Liver (tissue), 8 donors: ENCODE measurements at regions not wholly inside any gene's neighbourhood (a gene's known extent, or its start where the extent isn't known, plus 50 kb on each side); places are given as distances from the start of the nearest gene placed in this dataset.

Experiments used
- DNase-seq: peaks from one replicate; pipeline ENCODE4 v3.0.0-alpha.2; 2017; ENCODE audit warnings: low spot score
- H3K27ac ChIP-seq, 2 donors: one replicate each; pipeline ENCODE4 v1.7.0; 2013; ENCODE audit warnings: inconsistent platforms in 2 of 2, low read length in 2 of 2, control low read depth in 1 of 2, low read depth in 1 of 2, mild to moderate bottlenecking in 1 of 2
- H3K27me3 ChIP-seq, 4 donors: one replicate each; pipeline versions ENCODE4 v1.6.1 to v1.7.0; 2013; ENCODE audit warnings: low read length in 3 of 4, inconsistent platforms in 1 of 4, mild to moderate bottlenecking in 1 of 4, moderate library complexity in 1 of 4; ENCODE audit not compliant: control insufficient read depth in 4 of 4, insufficient read depth in 4 of 4
- H3K36me3 ChIP-seq, 4 donors: one replicate each; pipeline versions ENCODE4 v1.6.1 to v1.7.0; 2013; ENCODE audit warnings: low read length in 3 of 4, mild to moderate bottlenecking in 3 of 4, low read depth in 1 of 4, moderate library complexity in 1 of 4; ENCODE audit not compliant: control insufficient read depth in 4 of 4, insufficient read depth in 3 of 4
- H3K4me1 ChIP-seq, 4 donors: one replicate each; pipeline versions ENCODE4 v1.6.1 to v1.7.0; 2013; ENCODE audit warnings: low read length in 3 of 4, mild to moderate bottlenecking in 3 of 4, moderate library complexity in 1 of 4; ENCODE audit not compliant: control insufficient read depth in 4 of 4, insufficient read depth in 4 of 4
- H3K4me3 ChIP-seq, 3 donors: one replicate each; pipeline versions ENCODE4 v1.6.1 to v1.7.0; 2013; ENCODE audit warnings: low read length in 3 of 3, control low read depth in 1 of 3, low read depth in 1 of 3, mild to moderate bottlenecking in 1 of 3
- H3K9ac ChIP-seq, 2 donors: one replicate each; pipeline ENCODE4 v1.7.0; 2013; ENCODE audit warnings: low read length in 2 of 2, mild to moderate bottlenecking in 2 of 2, moderate library complexity in 2 of 2, control low read depth in 1 of 2, low read depth in 1 of 2
- H3K9me3 ChIP-seq, 4 donors: one replicate each; pipeline versions ENCODE4 v1.6.1 to v1.7.0; 2013; ENCODE audit warnings: low read length in 3 of 4; ENCODE audit not compliant: control insufficient read depth in 4 of 4
- ATF3 ChIP-seq: IDR thresholded peaks from 2 replicates; pipeline ENCODE4 v1.6.1; 2016; ENCODE audit warnings: antibody characterized with exemption
- CTCF ChIP-seq: fragments of 150-350 bp; IDR thresholded peaks from 2 replicates; pipeline ENCODE4 v1.5.1; 2017; ENCODE audit warnings: improper control_type of control experiment, low read depth, low read length; ENCODE audit not compliant: missing input control
- FOXA1 ChIP-seq: IDR thresholded peaks from 2 replicates; pipeline ENCODE4 v1.6.1; 2016; ENCODE audit warnings: antibody characterized with exemption
- GABPA ChIP-seq, 2 donors: IDR thresholded peaks in 1 of 2; conservative IDR thresholded peaks in 1 of 2; 2 replicates each; pipeline ENCODE4 v1.6.1; 2016; ENCODE audit warnings: antibody characterized with exemption in 2 of 2, mild to moderate bottlenecking in 1 of 2, moderate library complexity in 1 of 2
- HNF4A ChIP-seq, 2 donors: conservative IDR thresholded peaks; 2 replicates each; pipeline ENCODE4 v1.6.1; 2016; ENCODE audit warnings: antibody characterized with exemption in 2 of 2, mild to moderate bottlenecking in 2 of 2
- JUND ChIP-seq, 2 donors: IDR thresholded peaks; 2 replicates each; pipeline ENCODE4 v1.6.1; 2016; ENCODE audit warnings: antibody characterized with exemption in 2 of 2
- MAX ChIP-seq: IDR thresholded peaks from 2 replicates; pipeline ENCODE4 v1.6.1; 2016; ENCODE audit warnings: antibody characterized with exemption
- NR2F2 ChIP-seq: IDR thresholded peaks from 2 replicates; pipeline ENCODE4 v1.6.1; 2016; ENCODE audit warnings: antibody characterized with exemption
- RAD21 ChIP-seq, 2 donors: IDR thresholded peaks; 2 replicates each; pipeline ENCODE4 v1.6.1; 2016; ENCODE audit warnings: antibody characterized with exemption in 2 of 2, mild to moderate bottlenecking in 2 of 2
- RXRA ChIP-seq, 2 donors: IDR thresholded peaks; 2 replicates each; pipeline ENCODE4 v1.6.1; 2017 to 2018; ENCODE audit warnings: antibody characterized with exemption in 2 of 2, mild to moderate bottlenecking in 1 of 2
- ZBTB33 ChIP-seq: IDR thresholded peaks from 2 replicates; pipeline ENCODE4 v1.6.1; 2016; ENCODE audit warnings: antibody characterized with exemption
- WGBS: extraction: QIAGEN DNeasy Blood & Tissue Kit; methylation state at CpG from one replicate; pipeline ENCODE4 v1.1.7; 2013; 5-methylcytosine and 5-hydroxymethylcytosine counted together
- donor health status: healthy.
- donor health status: healthy.
- donor health status: healthy.
- donor health status: healthy.
- donor health status: healthy.

- no peak overlapping the region for H3K9ac ChIP-seq
- WGBS: 68% methylated on average over 11 of the region's 11 CpGs
- TF ChIP-seq RAD21 (IDR thresholded peaks at IDR 0.05) (peak; percentile 25 to 60), ZBTB33 (no peak)
Measured at GRCh38 chr2:64359892-64360657, 93.9 kb upstream of the LGALSL start.

GRCh38 chr2:64361151-64361938, 92.6 kb upstream of the LGALSL start:
- DNase-seq: no peak
- Histone ChIP-seq H3K4me1 (peaks cover 0 to 7% (median 0%) of the 10 kb centered on the region in 4 donors), H3K27me3 (no peaks in the 10 kb centered on the region), H3K36me3 (no peaks in the 10 kb centered on the region), H3K9me3 (peaks cover 0 to 2% (median 0%) of the 10 kb centered on the region in 4 donors), H3K9ac (no peak overlapping the region), H3K4me3 (no peak overlapping the region), H3K27ac (no peak overlapping the region)
- no peak for TF ChIP-seq CTCF
- TF ChIP-seq RAD21 (IDR thresholded peaks at IDR 0.05): no peak
- no peak for TF ChIP-seq RXRA (IDR thresholded peaks at IDR 0.05)
- no peak for TF ChIP-seq FOXA1
- no peak for TF ChIP-seq NR2F2
- no peak for TF ChIP-seq JUND (IDR thresholded peaks at IDR 0.05)
- no peak for TF ChIP-seq GABPA (IDR thresholded peaks at IDR 0.05 in 1 of 2, conservative IDR thresholded peaks at IDR 0.05 in 1 of 2)
- TF ChIP-seq MAX: no peak
- TF ChIP-seq ATF3: no peak
- 94% methylated on average over 12 of the region's 12 CpGs for WGBS

More at GRCh38 chr2:64359892-64360657, 93.9 kb upstream of the LGALSL start:
- peaks cover 0 to 7% (median 0%) of the 10 kb centered on the region in 4 donors for H3K4me1 ChIP-seq
- DNase-seq: no peak
- H3K9me3 ChIP-seq: peaks cover 0 to 2% (median 0%) of the 10 kb centered on the region in 4 donors
- no peak overlapping the region for H3K4me3 ChIP-seq
- H3K36me3 ChIP-seq: no peaks in the 10 kb centered on the region
- H3K27ac ChIP-seq: no peak overlapping the region
- no peaks in the 10 kb centered on the region for H3K27me3 ChIP-seq

- Histone ChIP-seq H3K36me3 (no peaks in the 10 kb centered on the region), H3K4me1 (peaks cover 0 to 7% (median 0%) of the 10 kb centered on the region in 4 donors), H3K4me3 (no peak overlapping the region), H3K9ac (no peak overlapping the region), H3K27ac (no peak overlapping the region), H3K9me3 (peaks cover 0 to under 1% (median 0%) of the 10 kb centered on the region in 4 donors), H3K27me3 (no peaks in the 10 kb centered on the region)
- WGBS: 77% methylated on average over 4 of the region's 4 CpGs
- DNase-seq: no peak
- TF ChIP-seq ATF3: no peak
- peak; percentile 27 to 40 for TF ChIP-seq HNF4A (conservative IDR thresholded peaks at IDR 0.05)
- no peak for TF ChIP-seq MAX
- peak; percentile 60 to 65 for TF ChIP-seq RXRA (IDR thresholded peaks at IDR 0.05)
- TF ChIP-seq RAD21 (IDR thresholded peaks at IDR 0.05): peak; percentile 10 to 58
Measured at GRCh38 chr2:64362562-64363026, 91.4 kb upstream of the LGALSL start.
